Lung (tissue), 11 donors: ENCODE measurements at regions not wholly inside any gene's neighbourhood (a gene's known extent, or its start where the extent isn't known, plus 50 kb on each side); places are given as distances from the start of the nearest gene placed in this dataset.

Source experiments
- ATAC-seq: fragments of 200-7000 bp; cut with Tn5 transposase; one replicate; pipeline ENCODE4 v1.9.1; 2020; ENCODE audit warnings: moderate number of reproducible peaks; ENCODE audit not compliant: insufficient read depth, low FRiP score
- DNase-seq, 3 donors: peaks; one replicate each; pipeline ENCODE4 v3.0.0-alpha.2; 2013 to 2017
- H3K27ac ChIP-seq, 2 donors: one replicate each; pipeline ENCODE4 v1.5.1; 2013; ENCODE audit warnings: mild to moderate bottlenecking in 2 of 2, moderate library complexity in 2 of 2, control low read depth in 1 of 2, inconsistent platforms in 1 of 2, low read depth in 1 of 2, low read length in 1 of 2
- H3K27me3 ChIP-seq, 3 donors: one replicate each; pipeline ENCODE4 v1.5.1; 2013; ENCODE audit warnings: low read length in 2 of 3; ENCODE audit not compliant: control insufficient read depth in 3 of 3, insufficient read depth in 3 of 3
- H3K36me3 ChIP-seq, 4 donors: one replicate each; pipeline ENCODE4 v1.5.1; 2013; ENCODE audit warnings: low read length in 4 of 4, mild to moderate bottlenecking in 1 of 4, moderate library complexity in 1 of 4; ENCODE audit not compliant: control insufficient read depth in 4 of 4, insufficient read depth in 4 of 4
- H3K4me1 ChIP-seq, 5 donors: one replicate each; pipeline ENCODE4 v1.5.1; 2013; ENCODE audit warnings: low read length in 5 of 5, mild to moderate bottlenecking in 2 of 5, moderate library complexity in 1 of 5; ENCODE audit not compliant: control insufficient read depth in 5 of 5, insufficient read depth in 5 of 5
- H3K4me3 ChIP-seq: one replicate; pipeline ENCODE4 v1.5.1; 2013; ENCODE audit warnings: mild to moderate bottlenecking, control low read depth, moderate library complexity
- H3K9ac ChIP-seq, 2 donors: one replicate each; pipeline ENCODE4 v1.5.1; 2013; ENCODE audit warnings: low read length in 2 of 2, control low read depth in 1 of 2; ENCODE audit not compliant: insufficient read depth in 1 of 2
- H3K9me3 ChIP-seq, 4 donors: one replicate each; pipeline ENCODE4 v1.5.1; 2013; ENCODE audit warnings: low read length in 3 of 4, mild to moderate bottlenecking in 1 of 4, moderate library complexity in 1 of 4; ENCODE audit not compliant: control insufficient read depth in 4 of 4, insufficient read depth in 3 of 4
- WGBS, 2 donors: extraction: QIAGEN DNeasy Blood & Tissue Kit; methylation state at CpG; one replicate each; pipeline ENCODE4 v1.1.7; 2013; 5-methylcytosine and 5-hydroxymethylcytosine counted together
- TF ChIP-seq, protein P1 (sequence below): IDR thresholded peaks from 2 replicates; pipeline ENCODE4 v1.5.1; 2012; ENCODE audit warnings: mild to moderate bottlenecking; ENCODE audit errors: control extremely low read depth, extremely low read depth
- donor health status: control.
- donor health status: control.
- donor health status: Bipolar disorder and iron deficiency.
- donor health status: healthy.
- donor health status: DM: yes; HTN: yes; CAD: no.

DNA sequence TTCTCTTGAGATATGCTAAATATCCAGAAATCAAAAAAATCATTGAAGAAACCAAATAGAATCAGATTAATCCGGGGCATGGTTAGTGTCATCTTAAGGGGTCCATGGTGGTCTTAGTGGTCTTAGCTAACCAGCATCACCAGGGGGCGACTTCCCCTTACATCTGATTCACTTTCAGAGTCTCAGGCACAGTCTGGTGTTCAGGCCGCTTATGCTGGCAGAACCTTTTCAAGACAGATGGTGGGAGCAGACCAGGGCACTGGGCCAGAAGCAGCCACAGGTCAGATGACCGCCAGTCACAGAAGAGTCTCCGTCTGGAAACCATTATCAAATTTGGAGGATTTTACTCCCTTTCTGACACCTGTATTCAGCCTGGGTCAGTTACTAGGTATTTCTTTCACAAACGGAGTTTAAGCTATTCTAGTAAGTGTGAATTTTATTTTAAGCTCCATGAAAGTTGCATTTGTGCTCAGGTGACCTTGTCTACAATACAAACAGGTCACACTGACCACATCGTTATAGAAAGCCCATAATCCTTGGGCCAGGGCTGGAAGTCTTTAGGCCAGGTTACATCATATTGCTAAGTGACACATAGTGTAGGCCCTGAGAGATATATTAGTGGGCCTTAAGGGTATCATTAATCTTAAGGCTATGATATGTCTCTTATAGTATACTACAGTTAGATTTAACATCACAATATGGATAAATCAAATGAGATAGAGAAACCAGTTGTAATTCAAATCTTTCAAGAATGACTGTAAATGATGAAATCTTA is 365.5 kb downstream of the GBE1 start:
- no peak overlapping the region for H3K9ac ChIP-seq
- WGBS, 2 donors = 75 to 88% methylated on average over 7 of the region's 7 CpGs
- H3K27ac ChIP-seq = no peak overlapping the region
- DNase-seq = no peak
- H3K9me3 ChIP-seq = no peaks in the 10 kb centered on the region
- H3K36me3 ChIP-seq = no peaks in the 10 kb centered on the region
- no peaks in the 10 kb centered on the region for H3K4me1 ChIP-seq
- no peak overlapping the region for H3K4me3 ChIP-seq
- ATAC-seq = no peak
- H3K27me3 ChIP-seq = peaks cover 0 to 35% (median 0%) of the 10 kb centered on the region in 3 donors
- TF ChIP-seq, protein P1, sequence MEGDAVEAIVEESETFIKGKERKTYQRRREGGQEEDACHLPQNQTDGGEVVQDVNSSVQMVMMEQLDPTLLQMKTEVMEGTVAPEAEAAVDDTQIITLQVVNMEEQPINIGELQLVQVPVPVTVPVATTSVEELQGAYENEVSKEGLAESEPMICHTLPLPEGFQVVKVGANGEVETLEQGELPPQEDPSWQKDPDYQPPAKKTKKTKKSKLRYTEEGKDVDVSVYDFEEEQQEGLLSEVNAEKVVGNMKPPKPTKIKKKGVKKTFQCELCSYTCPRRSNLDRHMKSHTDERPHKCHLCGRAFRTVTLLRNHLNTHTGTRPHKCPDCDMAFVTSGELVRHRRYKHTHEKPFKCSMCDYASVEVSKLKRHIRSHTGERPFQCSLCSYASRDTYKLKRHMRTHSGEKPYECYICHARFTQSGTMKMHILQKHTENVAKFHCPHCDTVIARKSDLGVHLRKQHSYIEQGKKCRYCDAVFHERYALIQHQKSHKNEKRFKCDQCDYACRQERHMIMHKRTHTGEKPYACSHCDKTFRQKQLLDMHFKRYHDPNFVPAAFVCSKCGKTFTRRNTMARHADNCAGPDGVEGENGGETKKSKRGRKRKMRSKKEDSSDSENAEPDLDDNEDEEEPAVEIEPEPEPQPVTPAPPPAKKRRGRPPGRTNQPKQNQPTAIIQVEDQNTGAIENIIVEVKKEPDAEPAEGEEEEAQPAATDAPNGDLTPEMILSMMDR = no peak

DNA sequence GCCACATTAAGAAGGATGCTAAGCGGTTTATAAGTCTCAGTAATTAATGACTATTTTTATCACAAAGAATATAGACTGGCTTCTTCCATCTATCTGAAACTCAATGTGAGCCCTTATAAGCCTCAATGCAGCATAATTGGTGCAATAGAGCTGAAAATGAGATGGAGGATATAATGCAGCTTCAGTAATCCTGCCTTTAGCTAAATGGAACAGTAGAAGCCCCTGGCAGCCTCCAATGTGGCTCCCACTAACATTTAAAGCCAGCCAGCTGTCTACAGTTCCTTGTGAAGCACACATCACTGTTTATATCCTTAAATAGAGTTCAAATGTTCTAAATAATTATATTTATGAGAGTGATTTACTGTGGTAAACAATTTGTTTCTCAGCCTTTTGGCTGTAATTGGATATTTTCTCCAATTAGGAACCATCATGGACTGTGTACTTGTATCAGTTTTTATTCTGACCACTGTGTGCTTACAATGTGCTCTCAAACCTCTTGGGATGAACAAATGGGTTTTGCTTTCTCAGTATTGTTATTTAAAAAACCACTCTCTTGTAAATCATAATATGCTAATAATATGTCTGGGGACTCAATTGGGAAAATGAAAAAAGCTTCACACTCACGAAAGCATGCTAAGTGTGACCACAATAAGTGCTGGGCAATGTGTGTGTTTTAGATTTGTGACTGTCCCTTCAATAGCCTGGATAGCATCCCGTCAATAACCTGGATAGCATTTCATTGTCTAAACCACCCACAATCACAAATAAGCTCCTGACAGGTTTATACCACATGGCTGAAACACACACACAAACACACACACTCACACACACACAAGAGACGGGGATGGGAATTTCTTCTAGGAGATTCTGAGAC is 366.6 kb downstream of the GBE1 start:
- Histone ChIP-seq H3K4me1 (no peaks in the 10 kb centered on the region), H3K4me3 (no peak overlapping the region), H3K27ac (no peak overlapping the region), H3K36me3 (no peaks in the 10 kb centered on the region), H3K9me3 (peaks cover 0 to 2% (median 0%) of the 10 kb centered on the region in 4 donors), H3K27me3 (peaks cover 0 to 41% (median 3%) of the 10 kb centered on the region in 3 donors), H3K9ac (no peak overlapping the region)
- TF ChIP-seq, protein P1 = no peak
- 84 to 95% methylated on average over 4 of the region's 4 CpGs for WGBS, 2 donors
- ATAC-seq (no peak), DNase-seq (no peak)

DNA sequence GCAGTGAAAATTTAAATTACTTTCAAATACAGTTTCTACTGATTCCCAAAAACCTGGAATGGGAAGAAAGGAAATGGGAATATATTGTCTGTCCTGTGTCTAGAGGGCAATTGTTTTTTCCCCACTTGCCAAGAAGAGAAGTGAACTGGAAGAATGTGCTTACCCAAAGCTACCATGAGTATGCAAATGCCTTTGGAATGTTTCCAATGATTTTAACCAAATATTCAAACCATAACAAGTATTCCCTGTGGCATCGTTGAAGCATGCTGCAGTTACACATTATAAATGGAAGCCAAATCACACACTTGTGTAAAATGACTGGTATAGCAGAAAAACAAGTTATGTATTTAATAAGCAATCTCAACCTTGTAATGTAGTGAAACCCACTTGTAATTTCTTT is 368.2 kb downstream of the GBE1 start:
- Histone ChIP-seq H3K9ac (no peak overlapping the region), H3K9me3 (peaks cover 0 to 2% (median 0%) of the 10 kb centered on the region in 4 donors), H3K4me1 (no peaks in the 10 kb centered on the region), H3K27me3 (peaks cover 0 to 49% (median 3%) of the 10 kb centered on the region in 3 donors), H3K27ac (no peak overlapping the region), H3K4me3 (no peak overlapping the region), H3K36me3 (no peaks in the 10 kb centered on the region)
- no peak for ATAC-seq
- DNase-seq = no peak
- 39 to 63% methylated on average over 1 of the region's 1 CpG for WGBS, 2 donors
- TF ChIP-seq, protein P1 = no peak
